Progenitor cell of endocrine pancreas (in vitro differentiated cells): ENCODE measurements at regions not wholly inside any gene's neighbourhood (a gene's known extent, or its start where the extent isn't known, plus 50 kb on each side); places are given as distances from the start of the nearest gene placed in this dataset.
A peak's percentile ranks its signal among the peaks of the same experiment; 100 is the strongest.

Source experiments
- DNase-seq: peaks from one replicate; pipeline ENCODE4 v3.0.0; 2021; ENCODE audit warnings: low spot score; ENCODE audit not compliant: unreplicated experiment
- H3K27ac Mint-ChIP-seq: 2 replicates; pipeline ENCODE4 v1.8.0; 2021; ENCODE audit warnings: mild to moderate bottlenecking, moderate library complexity, mixed read lengths
- H3K27me3 Mint-ChIP-seq: 2 replicates; pipeline ENCODE4 v1.8.0; 2021; ENCODE audit warnings: mixed read lengths
- H3K36me3 Mint-ChIP-seq: 2 replicates; pipeline ENCODE4 v1.8.0; 2022; ENCODE audit warnings: mixed read lengths; ENCODE audit not compliant: insufficient read depth
- H3K4me1 Mint-ChIP-seq: 2 replicates; pipeline ENCODE4 v1.8.0; 2021; ENCODE audit warnings: low read depth, mixed read lengths
- H3K4me3 Mint-ChIP-seq: 2 replicates; pipeline ENCODE4 v1.8.0; 2021; ENCODE audit warnings: low read depth, mild to moderate bottlenecking, moderate library complexity, mixed read lengths
- H3K9me3 Mint-ChIP-seq: 2 replicates; pipeline ENCODE4 v1.8.0; 2021; ENCODE audit warnings: low read depth, mixed read lengths
- TF ChIP-seq, protein P1 (sequence below): fragments of 200-600 bp; sonication (generic); IDR thresholded peaks from one replicate; pipeline ENCODE4 v1.5.0; 2021; ENCODE audit warnings: antibody characterized with exemption, mild to moderate bottlenecking; ENCODE audit not compliant: unreplicated experiment

DNA sequence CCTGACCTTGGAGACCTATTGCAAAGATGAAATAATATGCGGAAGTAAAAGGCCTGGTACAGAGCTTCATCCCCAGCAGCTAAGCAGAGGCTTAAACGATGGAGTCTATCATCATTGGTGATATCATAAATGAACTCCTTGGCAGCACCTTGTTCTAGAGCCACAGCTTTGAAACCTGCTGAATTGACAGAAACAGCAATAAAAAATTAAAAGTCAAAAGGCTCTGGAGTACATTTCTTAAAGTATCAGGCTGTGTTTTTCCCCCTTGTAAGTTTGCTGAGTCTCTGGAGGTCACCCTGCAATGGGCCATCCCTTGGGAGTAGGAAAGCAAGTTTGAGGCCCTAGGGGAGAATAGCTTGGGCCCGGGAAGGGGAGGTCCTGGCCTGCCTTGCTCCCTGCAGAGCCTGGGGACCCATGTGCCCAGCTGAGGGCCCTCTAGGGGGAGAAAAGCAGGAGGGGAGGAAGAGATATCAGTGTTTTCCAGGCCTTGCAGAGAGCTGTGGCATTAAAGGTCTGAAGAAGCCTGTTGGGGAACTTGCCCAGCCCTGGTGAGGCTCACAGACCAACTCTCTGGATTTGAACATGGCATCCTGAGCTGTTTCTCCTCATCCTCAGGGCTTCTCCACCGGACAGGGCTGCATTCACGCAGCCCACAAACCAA, 416.1 kb downstream of the ZNF536 start:
- H3K4me1 Mint-ChIP-seq: no peaks in the 10 kb centered on the region
- no peak overlapping the region for H3K4me3 Mint-ChIP-seq
- H3K9me3 Mint-ChIP-seq: peaks cover 2% of the 10 kb centered on the region
- H3K27me3 Mint-ChIP-seq: peaks cover 15% of the 10 kb centered on the region
- TF ChIP-seq, protein P1, sequence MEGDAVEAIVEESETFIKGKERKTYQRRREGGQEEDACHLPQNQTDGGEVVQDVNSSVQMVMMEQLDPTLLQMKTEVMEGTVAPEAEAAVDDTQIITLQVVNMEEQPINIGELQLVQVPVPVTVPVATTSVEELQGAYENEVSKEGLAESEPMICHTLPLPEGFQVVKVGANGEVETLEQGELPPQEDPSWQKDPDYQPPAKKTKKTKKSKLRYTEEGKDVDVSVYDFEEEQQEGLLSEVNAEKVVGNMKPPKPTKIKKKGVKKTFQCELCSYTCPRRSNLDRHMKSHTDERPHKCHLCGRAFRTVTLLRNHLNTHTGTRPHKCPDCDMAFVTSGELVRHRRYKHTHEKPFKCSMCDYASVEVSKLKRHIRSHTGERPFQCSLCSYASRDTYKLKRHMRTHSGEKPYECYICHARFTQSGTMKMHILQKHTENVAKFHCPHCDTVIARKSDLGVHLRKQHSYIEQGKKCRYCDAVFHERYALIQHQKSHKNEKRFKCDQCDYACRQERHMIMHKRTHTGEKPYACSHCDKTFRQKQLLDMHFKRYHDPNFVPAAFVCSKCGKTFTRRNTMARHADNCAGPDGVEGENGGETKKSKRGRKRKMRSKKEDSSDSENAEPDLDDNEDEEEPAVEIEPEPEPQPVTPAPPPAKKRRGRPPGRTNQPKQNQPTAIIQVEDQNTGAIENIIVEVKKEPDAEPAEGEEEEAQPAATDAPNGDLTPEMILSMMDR: no peak
- no peak overlapping the region for H3K27ac Mint-ChIP-seq
- no peaks in the 10 kb centered on the region for H3K36me3 Mint-ChIP-seq
- DNase-seq: no peak

DNA sequence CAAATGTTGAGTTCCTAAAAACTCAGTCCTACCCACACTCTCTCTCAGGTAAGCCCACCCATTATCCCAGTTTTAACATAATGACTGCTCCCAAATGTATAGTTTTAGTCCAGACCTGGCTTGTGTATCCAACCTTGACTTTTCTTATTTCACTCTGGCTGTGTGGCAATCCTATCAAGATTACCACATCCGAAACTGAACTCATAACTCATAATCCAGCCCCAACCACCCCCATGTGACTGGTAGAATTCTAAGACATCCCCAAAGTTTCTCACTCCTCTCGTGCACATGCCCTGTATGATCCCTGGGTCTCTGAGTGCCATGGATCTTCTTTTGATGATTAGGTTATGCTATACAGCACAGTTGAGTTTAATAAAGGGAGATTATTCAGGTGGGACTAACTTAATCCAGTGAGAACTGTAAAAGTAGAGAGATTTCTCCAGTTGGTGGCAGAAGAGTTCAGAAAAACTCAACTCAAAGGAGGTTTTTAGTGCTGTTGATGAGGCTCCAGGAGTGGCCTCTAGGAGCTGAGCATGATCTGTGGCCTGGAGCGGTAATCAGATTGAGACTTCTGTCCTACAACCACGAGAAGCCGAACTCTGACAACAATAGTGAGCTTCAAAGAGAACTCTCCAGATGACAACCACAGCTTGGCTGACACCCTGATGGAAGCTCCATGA, 413.4 kb downstream of the ZNF536 start:
- TF ChIP-seq, protein P1: no peak
- no peak overlapping the region for H3K4me3 Mint-ChIP-seq
- H3K36me3 Mint-ChIP-seq: no peaks in the 10 kb centered on the region
- H3K9me3 Mint-ChIP-seq: peaks cover 2% of the 10 kb centered on the region
- DNase-seq: no peak
- H3K4me1 Mint-ChIP-seq: no peaks in the 10 kb centered on the region
- H3K27ac Mint-ChIP-seq: no peak overlapping the region
- H3K27me3 Mint-ChIP-seq: peaks cover 19% of the 10 kb centered on the region

DNA sequence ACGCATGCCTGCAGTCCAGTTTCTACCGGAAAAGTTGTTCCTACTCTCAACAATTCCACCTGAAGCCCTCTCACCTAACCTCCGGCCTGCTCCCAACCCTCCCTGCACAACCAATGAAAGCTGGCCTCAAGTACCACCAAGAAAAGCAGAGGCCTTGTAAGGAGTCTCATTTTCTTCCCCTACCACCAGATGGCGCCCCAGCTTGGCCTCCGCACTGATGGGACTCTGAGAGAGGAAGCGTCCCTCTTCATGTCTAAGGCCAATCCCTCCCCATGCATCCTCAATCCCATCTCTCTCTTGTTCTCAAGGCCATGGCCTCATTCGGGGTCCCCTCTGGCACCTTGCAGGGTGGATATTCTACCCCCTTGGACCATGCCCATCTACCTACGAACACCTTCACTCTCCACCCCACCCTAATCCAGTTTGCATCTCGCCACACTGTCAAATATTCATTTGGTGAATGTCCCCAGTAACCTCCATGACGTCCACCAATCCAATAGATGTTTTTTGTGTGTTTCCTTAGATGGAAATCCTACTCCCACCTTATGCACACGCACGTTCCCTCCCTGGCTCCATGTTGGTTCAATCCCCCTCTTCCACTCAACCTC, 412.8 kb downstream of the ZNF536 start:
- H3K36me3 Mint-ChIP-seq: no peaks in the 10 kb centered on the region
- no peaks in the 10 kb centered on the region for H3K4me1 Mint-ChIP-seq
- no peak overlapping the region for H3K4me3 Mint-ChIP-seq
- DNase-seq: no peak
- peaks cover 2% of the 10 kb centered on the region for H3K9me3 Mint-ChIP-seq
- TF ChIP-seq, protein P1: peak; percentile 55
- H3K27ac Mint-ChIP-seq: no peak overlapping the region
- H3K27me3 Mint-ChIP-seq: peaks cover 19% of the 10 kb centered on the region

DNA sequence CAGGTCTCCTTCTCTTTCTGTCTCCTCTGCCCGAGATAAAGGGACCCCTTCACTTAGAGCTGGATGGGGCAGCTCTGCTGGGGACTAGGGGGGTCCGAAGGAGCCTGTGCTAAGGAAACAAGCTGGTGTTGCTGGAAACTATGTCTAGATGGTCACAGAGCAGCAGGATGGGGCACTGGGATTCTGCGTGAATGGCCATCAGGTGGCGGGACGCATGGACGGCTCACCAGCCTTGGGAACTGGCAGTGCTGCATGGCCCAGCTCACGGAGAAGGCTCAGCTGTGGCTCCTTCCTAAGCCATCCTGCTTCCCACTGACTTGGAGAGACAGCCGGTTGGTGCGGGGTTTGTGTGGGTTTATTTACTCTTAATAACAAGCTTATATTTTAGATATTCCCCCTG, 411.8 kb downstream of the ZNF536 start:
- no peaks in the 10 kb centered on the region for H3K4me1 Mint-ChIP-seq
- DNase-seq: no peak
- H3K27ac Mint-ChIP-seq: no peak overlapping the region
- H3K9me3 Mint-ChIP-seq: peaks cover under 1% of the 10 kb centered on the region
- H3K27me3 Mint-ChIP-seq: peaks cover 22% of the 10 kb centered on the region
- H3K36me3 Mint-ChIP-seq: no peaks in the 10 kb centered on the region
- no peak overlapping the region for H3K4me3 Mint-ChIP-seq
- TF ChIP-seq, protein P1: no peak

DNA sequence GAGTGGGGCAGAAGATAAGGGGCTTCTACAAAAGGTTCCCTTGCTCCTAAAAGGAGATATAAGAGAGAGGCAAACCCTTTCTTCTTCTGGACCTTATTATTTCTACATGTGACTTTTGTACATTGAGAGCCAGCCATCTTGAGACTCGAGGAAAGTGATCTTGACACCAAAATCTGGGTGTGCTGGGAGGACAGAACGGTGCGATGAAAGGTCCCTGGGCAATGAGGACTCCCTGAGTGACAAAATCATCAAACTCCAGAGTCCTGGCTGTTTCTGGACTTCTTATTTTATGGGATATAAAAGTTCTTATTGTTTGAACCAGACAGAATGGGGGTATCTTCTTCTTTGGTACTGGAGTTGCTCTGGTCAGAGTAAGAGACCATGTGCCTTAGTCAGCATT, 411.0 kb downstream of the ZNF536 start:
- no peaks in the 10 kb centered on the region for H3K9me3 Mint-ChIP-seq
- H3K4me3 Mint-ChIP-seq: no peak overlapping the region
- TF ChIP-seq, protein P1: no peak
- H3K36me3 Mint-ChIP-seq: no peaks in the 10 kb centered on the region
- peaks cover 25% of the 10 kb centered on the region for H3K27me3 Mint-ChIP-seq
- DNase-seq: no peak
- no peak overlapping the region for H3K27ac Mint-ChIP-seq
- no peaks in the 10 kb centered on the region for H3K4me1 Mint-ChIP-seq
